HG02973 (cell line): ENCODE measurements at regions not wholly inside any gene's neighbourhood (a gene's known extent, or its start where the extent isn't known, plus 50 kb on each side); places are given as distances from the start of the nearest gene placed in this dataset.

Source experiments
- ATAC-seq: cut with Tn5 transposase; IDR thresholded peaks from one replicate; pipeline ENCODE4 v1.9.1; 2021; ENCODE audit warnings: moderate library complexity; ENCODE audit not compliant: unreplicated experiment

GRCh38 chr18:30929718-30930117 lies 112.8 kb downstream of the DSC3 start:
- ATAC-seq, result no peak

- no peak for ATAC-seq
Measured at GRCh38 chr18:30929065-30929464, 113.5 kb downstream of the DSC3 start.

DNA sequence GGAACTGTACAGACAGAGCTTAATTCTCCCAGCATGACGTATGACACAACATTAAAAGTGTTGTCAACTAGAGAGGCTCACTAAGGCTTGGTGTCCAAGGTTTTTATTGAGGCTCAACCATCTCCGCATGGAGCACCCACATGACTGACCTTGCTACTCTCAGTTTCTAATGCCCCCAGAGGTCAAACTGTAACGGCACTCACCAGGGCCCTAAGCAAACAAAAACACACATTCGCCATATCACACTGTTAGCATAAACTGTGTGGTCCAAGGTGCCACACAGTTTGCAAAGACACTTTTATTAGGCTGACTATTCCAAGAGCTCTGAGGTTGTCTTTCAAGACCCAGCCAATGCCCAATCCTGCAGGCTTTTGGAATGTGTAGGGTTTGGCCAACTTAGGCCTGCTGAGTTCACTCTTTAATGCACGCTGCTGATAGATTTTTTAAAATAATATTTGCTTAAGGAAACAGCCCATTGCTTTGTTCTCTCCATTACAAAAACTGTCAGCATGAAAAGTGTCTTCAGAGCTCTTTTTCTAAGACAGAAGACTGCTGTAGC lies 114.9 kb downstream of the DSC3 start:
- no peak for ATAC-seq

DNA sequence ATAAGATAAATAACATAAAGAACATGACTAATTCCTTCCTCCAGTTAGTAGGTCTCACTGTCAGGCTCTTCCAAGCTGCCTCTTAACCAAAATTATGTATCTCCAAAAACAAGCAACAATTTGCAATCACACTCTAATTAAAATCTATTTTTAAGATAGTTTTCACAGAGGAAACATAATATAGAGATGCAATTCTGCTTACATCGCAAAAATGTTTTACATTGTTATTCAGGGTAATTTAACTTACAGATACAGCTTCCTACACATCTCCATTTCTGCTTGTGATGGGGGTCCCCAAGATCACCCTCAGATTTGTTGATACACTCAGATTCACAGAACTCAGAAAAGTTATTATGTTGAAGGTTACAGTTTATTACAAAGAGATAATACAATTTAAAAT lies 115.5 kb downstream of the DSC3 start:
- ATAC-seq, result no peak

DNA sequence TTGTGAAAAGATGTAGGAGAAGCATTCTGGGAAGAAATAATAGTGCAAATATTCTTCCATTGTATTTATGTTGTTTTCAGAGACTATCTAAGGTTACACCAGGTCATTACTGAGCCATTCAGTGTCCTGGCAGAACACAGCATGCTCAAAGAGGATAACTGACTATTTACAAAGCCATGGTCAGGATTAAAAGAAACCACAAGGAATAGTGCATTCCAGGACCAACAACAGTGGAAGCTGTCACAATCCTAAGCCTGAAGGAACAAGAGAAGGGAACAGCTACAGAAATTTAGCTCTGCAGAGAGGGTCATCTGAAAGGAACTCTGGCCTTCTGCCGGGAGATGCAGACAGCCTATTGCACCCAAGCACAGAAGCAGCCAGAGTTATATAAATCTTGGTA lies 116.7 kb downstream of the DSC3 start:
- ATAC-seq, result no peak

DNA sequence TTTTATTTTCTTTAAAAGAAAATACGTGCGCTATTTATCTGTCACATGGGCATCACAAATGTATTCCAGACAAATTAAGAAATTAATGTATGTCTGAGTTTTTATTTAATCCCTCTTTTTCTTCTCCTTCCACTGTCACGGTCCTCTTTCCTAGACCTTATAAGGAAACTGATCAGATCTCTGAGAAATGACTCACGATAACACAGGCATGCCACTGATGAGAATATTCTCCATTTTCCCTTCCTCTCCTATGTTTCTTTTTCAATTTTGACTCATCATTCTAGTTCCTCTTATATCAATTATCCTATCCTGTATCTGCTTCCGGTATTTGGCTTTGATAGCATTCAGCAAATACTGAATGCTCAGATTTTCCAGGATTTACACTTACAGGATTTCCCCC lies 121.8 kb downstream of the DSC3 start:
- no peak for ATAC-seq

DNA sequence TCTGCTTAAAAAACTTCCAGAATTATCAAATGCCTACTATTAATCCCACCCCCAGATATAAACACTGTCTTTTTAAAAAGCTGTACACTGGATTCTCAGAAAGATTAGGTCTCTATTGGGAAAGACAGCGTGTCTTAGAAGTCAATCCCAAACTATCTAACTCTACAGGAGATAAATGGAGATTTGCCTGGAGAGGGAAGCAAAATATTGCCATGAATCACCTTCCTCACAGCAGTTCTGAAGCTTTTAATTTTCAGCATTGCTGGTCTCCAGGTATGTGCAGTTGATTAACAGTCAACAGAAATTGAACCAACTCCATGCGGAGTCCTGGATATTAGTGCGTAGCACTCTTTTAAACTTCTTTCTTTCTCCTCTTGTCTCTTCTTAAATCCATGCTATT lies 122.2 kb downstream of the DSC3 start:
- ATAC-seq, result no peak

DNA sequence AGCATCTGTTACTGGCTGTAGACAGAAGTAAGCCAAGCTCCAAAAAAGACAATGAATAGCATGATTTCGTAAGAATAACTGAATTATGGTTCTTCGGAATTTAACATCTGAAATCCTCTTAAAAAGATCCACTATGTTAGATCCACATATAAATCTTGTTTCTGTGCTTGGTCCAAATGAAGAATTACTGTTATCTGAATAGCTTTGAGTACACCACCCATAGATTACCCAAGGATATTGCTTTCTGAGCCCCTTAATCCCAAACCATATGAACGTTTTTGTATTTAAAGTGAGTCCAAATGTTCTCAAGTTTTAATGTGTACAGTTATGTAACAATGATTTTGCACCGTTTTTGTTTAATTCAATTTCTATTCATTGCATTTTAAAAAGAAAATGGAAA lies 124.9 kb downstream of the DSC3 start:
- no peak for ATAC-seq

GRCh38 chr18:30915336-30915988 lies 127.1 kb downstream of the DSC3 start:
- ATAC-seq, result no peak

GRCh38 chr18:30908381-30908780 lies 134.2 kb downstream of the DSC3 start:
- ATAC-seq, result no peak

- no peak for ATAC-seq
Measured at GRCh38 chr18:30903566-30903965, 139.0 kb downstream of the DSC3 start.

GRCh38 chr18:30889519-30890301 lies 152.8 kb downstream of the DSC3 start:
- ATAC-seq, result no peak

DNA sequence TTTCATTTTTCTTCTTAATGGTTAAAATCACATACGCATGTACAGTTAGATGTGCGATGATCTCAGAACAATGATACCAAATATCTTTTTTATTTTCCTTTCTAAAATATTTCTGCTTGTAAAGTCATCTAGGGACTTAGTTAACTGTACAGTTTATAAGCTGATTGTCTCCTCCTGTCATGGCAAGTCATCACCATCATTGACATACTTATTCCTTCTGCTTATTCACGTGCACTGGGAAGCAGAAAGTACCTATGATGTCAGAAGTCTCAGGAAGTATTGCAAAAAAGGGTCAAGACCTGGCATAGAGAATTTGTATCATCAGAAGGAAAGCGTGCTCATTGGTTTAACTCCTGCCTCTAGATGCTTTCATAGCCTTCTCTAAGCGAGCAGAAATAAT lies 154.2 kb downstream of the DSC3 start:
- no peak for ATAC-seq

GRCh38 chr18:30886998-30887397 lies 155.5 kb downstream of the DSC3 start:
- ATAC-seq, result no peak

DNA sequence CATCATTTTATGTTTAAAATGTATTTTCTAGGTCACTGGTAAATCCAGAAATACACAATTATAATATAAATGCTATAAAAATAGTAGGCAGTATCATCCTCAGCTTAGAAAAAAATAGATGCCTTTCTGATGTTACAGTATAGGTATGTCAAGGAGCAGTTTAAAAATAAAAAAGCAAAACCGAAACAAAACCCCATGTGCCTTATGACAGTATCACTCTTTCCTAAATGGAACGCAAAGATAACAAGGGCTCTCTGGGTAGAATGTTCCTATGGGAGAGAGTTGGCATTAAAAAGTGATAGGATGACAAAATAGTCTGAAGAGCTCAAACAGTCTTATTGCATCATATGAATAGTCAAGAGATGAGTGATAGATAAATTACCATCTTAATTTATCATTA lies 172.1 kb downstream of the DSC3 start:
- ATAC-seq, result no peak

DNA sequence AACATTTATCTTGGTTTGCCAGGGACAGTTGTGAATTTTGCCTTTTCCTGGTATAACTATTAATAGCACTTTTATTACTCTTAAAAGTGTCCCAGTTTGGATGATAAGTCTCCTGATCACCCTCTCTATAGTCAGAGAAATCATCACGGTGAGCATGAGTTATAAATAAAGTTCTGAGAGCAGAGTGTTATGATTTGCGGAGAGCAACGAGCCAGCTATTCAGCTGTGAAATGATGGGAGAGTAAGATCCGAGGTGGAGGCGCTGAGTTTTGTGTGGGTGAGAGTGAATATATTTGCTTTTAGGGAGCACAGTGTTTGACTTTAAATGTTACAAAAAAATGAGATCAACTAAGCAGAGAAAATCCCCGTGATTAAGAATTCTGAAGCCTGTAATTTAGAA lies 179.6 kb downstream of the DSC3 start:
- ATAC-seq, result no peak

DNA sequence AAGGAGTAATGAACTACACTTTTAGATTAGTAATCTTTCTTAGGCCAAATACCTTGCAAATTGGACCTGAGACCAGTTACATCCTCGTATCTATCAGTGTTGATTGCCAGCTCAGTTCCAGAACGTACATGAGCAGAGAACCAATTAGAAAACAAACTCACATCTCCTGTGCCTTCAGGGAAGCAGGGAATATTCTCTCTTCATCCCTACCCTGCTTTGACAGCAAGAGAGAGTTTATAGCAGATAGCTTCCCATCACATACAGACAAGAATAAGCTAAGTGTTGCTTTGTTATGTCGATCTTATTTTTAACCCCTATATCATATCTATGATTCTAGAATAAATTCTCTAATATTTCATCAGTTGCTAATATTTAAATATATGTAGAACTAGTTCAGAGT lies 181.8 kb downstream of the DSC3 start:
- no peak for ATAC-seq

GRCh38 chr18:30859036-30859435 lies 183.5 kb downstream of the DSC3 start:
- ATAC-seq, result no peak

- ATAC-seq, result no peak
Measured at GRCh38 chr18:30858560-30858959, 184.0 kb downstream of the DSC3 start.

- no peak for ATAC-seq
Measured at GRCh38 chr18:30855762-30856161, 186.8 kb downstream of the DSC3 start.

DNA sequence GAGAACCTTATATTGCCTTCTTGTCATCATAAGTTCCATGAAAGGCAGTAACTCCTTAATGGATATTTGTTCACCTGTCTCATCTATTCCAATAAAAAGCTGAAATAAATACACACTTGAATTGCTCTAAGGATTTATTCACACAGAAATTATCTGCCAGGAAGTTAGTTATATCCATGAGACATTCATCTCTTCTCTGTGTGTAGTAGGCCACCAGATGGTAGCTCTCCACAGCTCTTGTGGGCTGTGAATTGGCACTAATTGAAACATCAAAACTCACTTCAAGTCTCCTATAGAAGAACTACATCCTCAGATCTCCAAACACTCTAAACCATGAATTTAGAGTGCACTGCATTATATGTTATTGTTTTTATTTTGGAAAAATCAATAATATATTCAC lies 189.6 kb downstream of the DSC3 start:
- ATAC-seq, result no peak

GRCh38 chr18:30852541-30852940 lies 190.0 kb downstream of the DSC3 start:
- ATAC-seq, result no peak
